Uterus (tissue), 3 donors: ENCODE measurements at regions not wholly inside any gene's neighbourhood (a gene's known extent, or its start where the extent isn't known, plus 50 kb on each side); places are given as distances from the start of the nearest gene placed in this dataset.

Experiments
- DNase-seq, 2 donors: peaks; one replicate each; pipeline ENCODE4 v3.0.0-alpha.2; 2019 to 2020
- H3K27ac ChIP-seq, 2 donors: fragments of 200-600 bp; sonication (generic); 1 replicate in 1 of 2; 2 replicates in 1 of 2; pipeline ENCODE4 v1.5.1; 2016 to 2018
- H3K27me3 ChIP-seq, 2 donors: fragments of 200-600 bp; sonication (generic); one replicate each; pipeline ENCODE4 v1.5.1; 2018 to 2019; ENCODE audit warnings: control low read depth in 1 of 2
- H3K36me3 ChIP-seq, 2 donors: fragments of 200-600 bp; sonication (generic); one replicate each; pipeline ENCODE4 v1.5.1; 2019; ENCODE audit warnings: control low read depth in 1 of 2
- H3K4me1 ChIP-seq, 2 donors: fragments of 200-600 bp; sonication (generic); one replicate each; pipeline ENCODE4 v1.5.1; 2018 to 2019; ENCODE audit warnings: control low read depth in 1 of 2
- H3K4me3 ChIP-seq, 2 donors: fragments of 200-600 bp; sonication (generic); 1 replicate in 1 of 2; 2 replicates in 1 of 2; pipeline ENCODE4 v1.5.1; 2018 to 2019; ENCODE audit warnings: mild to moderate bottlenecking in 1 of 2
- H3K9me3 ChIP-seq, 2 donors: fragments of 200-600 bp; sonication (generic); one replicate each; pipeline ENCODE4 v1.5.1; 2019; ENCODE audit warnings: control low read depth in 1 of 2
- POLR2A ChIP-seq, 2 donors: fragments of 450-650 bp; IDR thresholded peaks; one replicate each; pipeline ENCODE4 v1.6.1; 2016; ENCODE audit warnings: antibody characterized with exemption in 2 of 2, mild to moderate bottlenecking in 1 of 2, moderate library complexity in 1 of 2
- intact Hi-C: fragments of 100-400 bp; cut with DNase I; formaldehyde crosslinking; loops from one replicate; pipeline ENCODE4 v1.15.1; 2023; ENCODE audit warnings: low total_unique reads
- TF ChIP-seq, protein P1 (sequence below), 4 experiments: fragments of 200-600 bp in 2 of 4; fragments of 450-650 bp in 2 of 4; sonication (generic) in 2 of 4; IDR thresholded peaks; one replicate each; pipeline ENCODE4 v1.5.1; 2016 to 2019; ENCODE audit warnings: antibody characterized with exemption in 4 of 4, mild to moderate bottlenecking in 2 of 4, moderate library complexity in 1 of 4
- donor health status: DM: yes; HTN: yes; CAD: no.

DNA sequence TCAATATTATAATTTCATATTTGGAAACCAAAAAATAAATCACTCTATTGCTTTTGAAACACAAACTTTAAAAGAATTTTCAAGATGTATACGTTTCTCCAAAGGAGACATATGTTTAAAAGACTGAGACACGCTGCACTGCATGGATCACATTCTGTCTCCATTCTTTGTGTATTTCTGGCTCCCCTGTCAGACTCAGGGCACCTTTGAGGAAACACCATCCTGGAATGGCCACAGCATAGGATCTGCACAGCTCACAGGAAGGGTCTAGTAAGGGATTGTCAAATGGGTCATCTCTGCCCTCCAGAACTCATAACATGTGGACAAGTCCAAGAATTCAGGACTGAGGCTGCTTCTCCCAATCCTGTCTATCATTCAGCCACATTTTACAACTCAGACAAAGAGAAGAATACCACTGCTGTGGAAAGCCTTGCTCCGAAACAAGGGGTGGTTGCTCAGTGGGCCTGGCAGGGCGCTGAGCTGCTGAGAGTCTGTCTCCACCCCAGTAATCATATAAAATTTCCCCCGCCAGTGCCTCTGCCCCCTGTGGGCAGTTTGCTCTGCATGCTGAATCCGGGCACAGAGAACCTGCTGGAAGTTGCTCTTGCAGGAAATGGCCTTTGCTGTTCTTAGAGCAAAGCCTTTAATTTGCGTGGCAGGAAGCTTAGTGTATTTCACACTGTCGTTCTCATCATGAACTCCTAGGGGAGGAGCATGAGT, 85.3 kb upstream of the KLHL29 start:
- Histone ChIP-seq H3K27me3 (no peaks in the 10 kb centered on the region), H3K36me3 (no peaks in the 10 kb centered on the region), H3K27ac (no peak overlapping the region), H3K4me1 (no peaks in the 10 kb centered on the region), H3K4me3 (no peak overlapping the region), H3K9me3 (no peaks in the 10 kb centered on the region)
- TF ChIP-seq POLR2A (IDR thresholded peaks at IDR 0.05): no peak
- TF ChIP-seq, protein P1, sequence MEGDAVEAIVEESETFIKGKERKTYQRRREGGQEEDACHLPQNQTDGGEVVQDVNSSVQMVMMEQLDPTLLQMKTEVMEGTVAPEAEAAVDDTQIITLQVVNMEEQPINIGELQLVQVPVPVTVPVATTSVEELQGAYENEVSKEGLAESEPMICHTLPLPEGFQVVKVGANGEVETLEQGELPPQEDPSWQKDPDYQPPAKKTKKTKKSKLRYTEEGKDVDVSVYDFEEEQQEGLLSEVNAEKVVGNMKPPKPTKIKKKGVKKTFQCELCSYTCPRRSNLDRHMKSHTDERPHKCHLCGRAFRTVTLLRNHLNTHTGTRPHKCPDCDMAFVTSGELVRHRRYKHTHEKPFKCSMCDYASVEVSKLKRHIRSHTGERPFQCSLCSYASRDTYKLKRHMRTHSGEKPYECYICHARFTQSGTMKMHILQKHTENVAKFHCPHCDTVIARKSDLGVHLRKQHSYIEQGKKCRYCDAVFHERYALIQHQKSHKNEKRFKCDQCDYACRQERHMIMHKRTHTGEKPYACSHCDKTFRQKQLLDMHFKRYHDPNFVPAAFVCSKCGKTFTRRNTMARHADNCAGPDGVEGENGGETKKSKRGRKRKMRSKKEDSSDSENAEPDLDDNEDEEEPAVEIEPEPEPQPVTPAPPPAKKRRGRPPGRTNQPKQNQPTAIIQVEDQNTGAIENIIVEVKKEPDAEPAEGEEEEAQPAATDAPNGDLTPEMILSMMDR (IDR thresholded peaks at IDR 0.05): no peak
- no peak for DNase-seq
- intact Hi-C loops: no loop called here

DNA sequence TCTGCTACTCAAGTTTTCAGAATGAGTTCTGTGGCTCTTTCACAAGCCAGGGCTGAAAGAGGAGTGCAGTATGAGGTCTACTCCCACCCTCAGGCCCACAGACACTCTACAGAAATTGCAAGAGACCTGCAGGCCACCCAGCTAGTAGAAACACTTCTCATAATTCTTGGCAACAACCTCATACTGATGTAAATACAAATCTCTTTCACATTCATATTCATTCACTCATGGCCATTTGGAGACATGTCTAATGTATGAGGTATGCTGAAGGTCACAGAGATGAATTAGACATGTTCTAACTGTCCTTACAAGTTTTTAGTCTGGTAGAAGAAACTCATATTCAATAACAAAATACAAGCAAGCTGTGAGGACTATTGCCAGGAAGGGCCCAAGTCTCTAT, 83.8 kb upstream of the KLHL29 start:
- no peaks in the 10 kb centered on the region for H3K27me3 ChIP-seq
- no peak overlapping the region for H3K4me3 ChIP-seq
- H3K4me1 ChIP-seq: no peaks in the 10 kb centered on the region
- TF ChIP-seq POLR2A (IDR thresholded peaks at IDR 0.05): no peak
- TF ChIP-seq, protein P1 (IDR thresholded peaks at IDR 0.05): no peak
- DNase-seq: no peak
- H3K36me3 ChIP-seq: no peaks in the 10 kb centered on the region
- intact Hi-C loops: no loop called here
- no peaks in the 10 kb centered on the region for H3K9me3 ChIP-seq
- no peak overlapping the region for H3K27ac ChIP-seq

DNA sequence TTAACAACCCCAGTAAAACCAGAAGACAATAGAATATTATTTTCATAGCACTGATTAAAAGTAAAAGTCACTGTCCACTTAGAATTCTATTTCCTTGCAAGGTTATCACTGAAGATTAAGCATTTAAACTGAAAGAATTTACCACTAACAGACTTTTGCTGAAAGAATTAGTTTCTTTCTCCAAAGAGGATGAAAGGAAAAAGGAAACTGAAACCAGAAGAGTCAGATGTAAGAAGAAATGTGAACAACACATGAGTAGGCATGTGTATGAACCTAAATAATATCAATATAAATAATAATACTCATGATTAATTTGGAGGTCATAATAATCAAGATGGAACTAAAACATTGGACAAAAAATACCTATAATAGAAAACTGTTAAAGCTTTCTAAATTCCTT, 82.4 kb upstream of the KLHL29 start:
- intact Hi-C loops: no loop called here
- H3K27ac ChIP-seq: no peak overlapping the region
- no peaks in the 10 kb centered on the region for H3K27me3 ChIP-seq
- H3K4me1 ChIP-seq: no peaks in the 10 kb centered on the region
- no peak for DNase-seq
- no peak overlapping the region for H3K4me3 ChIP-seq
- no peaks in the 10 kb centered on the region for H3K36me3 ChIP-seq
- H3K9me3 ChIP-seq: no peaks in the 10 kb centered on the region
- TF ChIP-seq, protein P1 (IDR thresholded peaks at IDR 0.05): no peak
- TF ChIP-seq POLR2A (IDR thresholded peaks at IDR 0.05): no peak

DNA sequence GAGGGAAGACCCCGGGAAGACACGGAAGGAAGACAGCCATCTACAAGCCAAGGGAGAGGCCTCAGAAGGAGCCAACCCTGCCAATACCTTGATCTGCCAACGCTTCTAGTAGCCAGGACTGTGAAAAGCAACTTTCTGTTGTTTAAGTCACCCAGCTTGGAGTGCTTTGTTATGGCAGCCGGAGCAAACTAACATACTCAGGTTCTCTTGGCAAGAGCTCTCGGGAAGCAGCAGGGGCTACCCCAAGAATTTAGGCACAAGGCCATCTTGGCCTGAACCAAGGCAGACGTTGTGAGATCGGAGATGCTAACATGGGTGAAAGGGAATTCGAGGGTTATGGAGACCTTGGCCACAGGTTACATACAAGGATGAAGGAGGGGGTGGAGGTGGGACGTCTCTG, 78.6 kb upstream of the KLHL29 start:
- Histone ChIP-seq H3K4me3 (no peak overlapping the region), H3K9me3 (no peaks in the 10 kb centered on the region), H3K27ac (no peak overlapping the region), H3K36me3 (no peaks in the 10 kb centered on the region), H3K27me3 (no peaks in the 10 kb centered on the region), H3K4me1 (no peaks in the 10 kb centered on the region)
- TF ChIP-seq, protein P1 (IDR thresholded peaks at IDR 0.05): no peak
- no peak for TF ChIP-seq POLR2A (IDR thresholded peaks at IDR 0.05)
- intact Hi-C loops: no loop called here
- DNase-seq: no peak

DNA sequence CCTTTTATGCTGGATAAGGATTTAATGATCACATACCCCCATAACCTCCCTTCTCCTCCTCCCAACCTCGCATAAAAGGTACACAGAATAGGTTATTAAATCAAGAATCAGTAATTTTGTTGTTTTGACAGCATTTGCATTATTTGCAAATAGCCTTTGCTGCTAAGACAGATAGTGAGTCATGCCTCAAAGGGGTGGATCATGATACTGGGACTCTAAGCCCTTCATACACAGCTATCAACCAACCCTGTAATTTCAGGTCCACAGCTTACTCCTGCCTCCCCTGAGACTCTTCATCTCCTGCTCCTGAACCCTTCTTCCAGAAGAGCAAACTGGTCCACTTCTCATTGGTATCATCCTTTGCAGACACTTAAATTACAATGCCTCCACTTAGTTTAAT, 73.8 kb upstream of the KLHL29 start:
- Histone ChIP-seq H3K27me3 (no peaks in the 10 kb centered on the region), H3K27ac (no peak overlapping the region), H3K36me3 (no peaks in the 10 kb centered on the region), H3K4me1 (no peaks in the 10 kb centered on the region), H3K9me3 (no peaks in the 10 kb centered on the region), H3K4me3 (no peak overlapping the region)
- TF ChIP-seq, protein P1 (IDR thresholded peaks at IDR 0.05): no peak
- TF ChIP-seq POLR2A (IDR thresholded peaks at IDR 0.05): no peak
- intact Hi-C loops: no loop called here
- no peak for DNase-seq
